ENCODE measurements at regions not wholly inside any gene's neighbourhood (a gene's known extent, or its start where the extent isn't known, plus 50 kb on each side); places are given as distances from the start of the nearest gene placed in this dataset.

DNA sequence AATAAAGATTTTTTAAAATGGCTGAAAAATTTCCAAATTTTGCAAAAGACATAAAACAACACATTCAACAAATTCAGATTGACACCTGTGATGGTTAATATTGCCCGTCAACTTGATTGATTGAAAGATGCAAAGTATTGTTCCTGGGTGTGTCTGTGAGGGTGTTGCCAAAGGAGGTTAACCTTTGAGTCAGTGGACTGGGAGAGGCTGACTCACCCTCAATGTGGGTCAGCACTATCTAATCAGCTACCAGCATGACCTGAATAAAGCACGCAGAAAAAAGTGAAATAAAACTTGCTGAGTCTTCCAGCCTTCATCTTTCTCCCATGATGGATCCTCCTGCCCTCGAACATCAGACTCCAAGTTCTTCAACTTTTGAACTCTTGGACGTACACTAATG lies 868.0 kb upstream of the CTNND2 start:
- TF ChIP-seq, protein P1, sequence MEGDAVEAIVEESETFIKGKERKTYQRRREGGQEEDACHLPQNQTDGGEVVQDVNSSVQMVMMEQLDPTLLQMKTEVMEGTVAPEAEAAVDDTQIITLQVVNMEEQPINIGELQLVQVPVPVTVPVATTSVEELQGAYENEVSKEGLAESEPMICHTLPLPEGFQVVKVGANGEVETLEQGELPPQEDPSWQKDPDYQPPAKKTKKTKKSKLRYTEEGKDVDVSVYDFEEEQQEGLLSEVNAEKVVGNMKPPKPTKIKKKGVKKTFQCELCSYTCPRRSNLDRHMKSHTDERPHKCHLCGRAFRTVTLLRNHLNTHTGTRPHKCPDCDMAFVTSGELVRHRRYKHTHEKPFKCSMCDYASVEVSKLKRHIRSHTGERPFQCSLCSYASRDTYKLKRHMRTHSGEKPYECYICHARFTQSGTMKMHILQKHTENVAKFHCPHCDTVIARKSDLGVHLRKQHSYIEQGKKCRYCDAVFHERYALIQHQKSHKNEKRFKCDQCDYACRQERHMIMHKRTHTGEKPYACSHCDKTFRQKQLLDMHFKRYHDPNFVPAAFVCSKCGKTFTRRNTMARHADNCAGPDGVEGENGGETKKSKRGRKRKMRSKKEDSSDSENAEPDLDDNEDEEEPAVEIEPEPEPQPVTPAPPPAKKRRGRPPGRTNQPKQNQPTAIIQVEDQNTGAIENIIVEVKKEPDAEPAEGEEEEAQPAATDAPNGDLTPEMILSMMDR (IDR thresholded peaks at IDR 0.05; ENCODE audit: insufficient read depth, low read depth, low read length, missing control alignments) = no peak
- no peak for DNase-seq (ENCODE audit: low read depth)
- no peak overlapping the region for H3K4me3 ChIP-seq (ENCODE audit: low read depth, low read length)

DNA sequence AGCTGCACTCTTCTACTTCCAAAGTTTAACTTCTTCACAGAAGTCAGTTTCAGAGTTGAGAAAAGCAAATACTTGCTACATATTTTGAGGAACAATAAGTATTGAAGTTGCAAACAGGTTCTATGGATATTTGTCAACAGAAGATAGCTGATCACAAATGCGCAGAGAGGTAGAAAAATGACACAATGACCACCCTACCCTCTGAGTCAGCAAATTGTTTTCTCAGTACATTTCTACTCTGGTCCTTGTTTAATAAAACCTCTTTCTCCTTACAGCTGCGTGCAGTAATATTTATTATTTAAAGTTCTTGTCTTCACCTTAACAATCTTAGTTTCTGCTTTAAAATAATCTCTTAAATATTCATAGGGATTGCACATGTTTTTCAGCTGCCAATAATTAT lies 855.1 kb upstream of the CTNND2 start:
- TF ChIP-seq, protein P1 (IDR thresholded peaks at IDR 0.05; ENCODE audit: insufficient read depth, low read depth, low read length, missing control alignments) = no peak
- H3K4me3 ChIP-seq (ENCODE audit: low read depth, low read length) = no peak overlapping the region
- no peak for DNase-seq (ENCODE audit: low read depth)

DNA sequence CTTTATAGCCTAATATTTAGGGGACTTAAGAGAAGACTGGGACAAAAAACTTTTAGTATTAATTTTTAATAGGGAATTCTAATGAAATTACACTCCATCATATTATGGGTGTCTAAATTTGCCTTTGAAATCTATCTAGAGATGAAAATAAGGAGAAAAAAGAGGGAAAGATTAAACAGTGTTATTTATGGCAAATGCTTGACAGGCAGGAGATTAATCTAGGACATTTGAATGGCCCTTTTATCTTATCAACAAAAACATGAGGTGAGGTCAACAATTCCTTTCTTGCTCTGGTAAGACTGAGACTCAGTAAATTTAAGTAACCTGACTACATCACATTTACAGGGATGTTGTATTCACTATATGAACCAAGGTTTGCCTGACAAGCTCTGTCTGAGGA lies 852.8 kb upstream of the CTNND2 start:
- TF ChIP-seq, protein P1 (IDR thresholded peaks at IDR 0.05; ENCODE audit: insufficient read depth, low read depth, low read length, missing control alignments) = no peak
- no peak overlapping the region for H3K4me3 ChIP-seq (ENCODE audit: low read depth, low read length)
- DNase-seq (ENCODE audit: low read depth) = no peak

DNA sequence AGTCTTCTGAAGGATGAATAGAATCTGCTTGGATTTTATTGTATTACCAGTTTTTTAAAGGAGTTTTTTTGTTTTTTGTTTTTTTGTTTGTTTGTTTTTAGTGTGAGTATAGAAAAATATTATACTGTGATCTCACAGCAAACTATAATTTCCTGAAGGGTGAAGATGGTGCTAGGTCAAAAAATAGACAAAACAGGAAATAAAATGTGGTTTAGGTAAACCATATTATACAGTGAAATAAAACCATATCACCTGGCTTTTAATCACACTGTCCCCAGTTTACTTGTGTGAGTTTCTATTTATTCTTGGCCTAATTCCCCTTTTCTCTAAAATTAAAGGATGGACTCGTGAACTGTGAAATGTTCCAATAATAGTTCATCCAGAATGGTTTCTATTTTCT lies 841.3 kb upstream of the CTNND2 start:
- TF ChIP-seq, protein P1 (IDR thresholded peaks at IDR 0.05; ENCODE audit: insufficient read depth, low read depth, low read length, missing control alignments) = no peak
- H3K4me3 ChIP-seq (ENCODE audit: low read depth, low read length) = no peak overlapping the region
- DNase-seq (ENCODE audit: low read depth) = no peak

DNA sequence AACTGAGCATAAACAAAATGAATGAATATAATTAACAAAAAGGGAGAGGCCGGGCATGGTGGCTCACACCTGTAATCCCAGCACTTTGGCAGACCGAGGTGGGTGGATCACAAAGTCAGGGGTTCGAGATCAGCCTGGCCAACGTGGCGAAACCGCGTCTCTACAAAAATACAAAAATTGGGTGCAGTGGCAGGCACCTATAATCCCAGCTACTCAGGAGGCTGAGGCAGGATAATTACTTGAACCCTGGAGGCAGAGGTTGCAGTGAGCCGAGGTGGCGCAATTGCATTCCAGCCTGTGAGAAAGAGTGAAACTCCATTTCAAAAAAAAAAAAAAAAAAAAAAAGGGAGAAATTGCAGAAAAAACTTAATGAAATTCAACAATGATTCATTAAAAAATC lies 839.3 kb upstream of the CTNND2 start:
- TF ChIP-seq, protein P1 (IDR thresholded peaks at IDR 0.05; ENCODE audit: insufficient read depth, low read depth, low read length, missing control alignments) = no peak
- no peak for DNase-seq (ENCODE audit: low read depth)
- H3K4me3 ChIP-seq (ENCODE audit: low read depth, low read length) = no peak overlapping the region

DNA sequence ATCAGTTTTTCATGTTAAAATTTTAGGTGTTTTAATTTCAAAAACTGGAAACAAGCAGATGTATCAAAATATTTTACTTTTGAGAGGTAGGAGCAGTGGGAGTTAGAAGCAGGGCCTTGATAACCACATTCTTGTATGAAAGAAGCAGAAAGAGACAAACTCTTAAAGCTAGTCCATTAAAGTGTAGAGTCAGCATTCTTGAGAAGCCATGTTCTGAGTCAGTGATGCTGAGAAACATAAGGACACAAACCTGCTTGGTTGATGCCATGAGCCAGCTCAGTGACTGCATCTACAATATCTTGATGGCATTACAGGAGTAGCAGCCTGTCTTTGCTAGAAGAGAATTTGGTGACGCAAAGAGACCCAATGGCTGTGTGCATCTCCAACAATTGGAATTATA lies 826.1 kb upstream of the CTNND2 start:
- TF ChIP-seq, protein P1 (IDR thresholded peaks at IDR 0.05; ENCODE audit: insufficient read depth, low read depth, low read length, missing control alignments) = no peak
- DNase-seq (ENCODE audit: low read depth) = no peak
- H3K4me3 ChIP-seq (ENCODE audit: low read depth, low read length) = no peak overlapping the region

DNA sequence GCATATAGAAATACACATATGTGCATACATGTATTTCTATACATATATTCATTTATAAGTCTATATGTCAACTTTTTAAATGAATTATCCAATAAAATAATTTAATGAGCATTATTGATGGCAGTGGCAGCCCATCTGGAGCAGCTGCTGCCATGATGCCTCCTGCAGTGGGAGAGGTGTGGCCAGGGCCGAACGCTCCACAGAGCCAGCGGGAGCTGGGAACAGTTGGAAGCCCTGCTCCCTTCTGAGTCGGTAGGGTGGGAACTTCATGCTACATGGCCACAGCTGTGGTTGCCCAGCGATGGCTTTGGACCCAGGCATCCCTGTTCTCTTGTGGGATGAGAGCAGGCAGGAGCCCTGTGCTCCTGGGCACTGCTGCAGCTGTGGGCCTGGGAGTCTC lies 812.4 kb upstream of the CTNND2 start:
- no peak for DNase-seq (ENCODE audit: low read depth)
- H3K4me3 ChIP-seq (ENCODE audit: low read depth, low read length) = no peak overlapping the region
- TF ChIP-seq, protein P1 (IDR thresholded peaks at IDR 0.05; ENCODE audit: insufficient read depth, low read depth, low read length, missing control alignments) = no peak

All from GM12865 (cell line).